ENCODE measurements at regions not wholly inside any gene's neighbourhood (a gene's known extent, or its start where the extent isn't known, plus 50 kb on each side); places are given as distances from the start of the nearest gene placed in this dataset.

DNA sequence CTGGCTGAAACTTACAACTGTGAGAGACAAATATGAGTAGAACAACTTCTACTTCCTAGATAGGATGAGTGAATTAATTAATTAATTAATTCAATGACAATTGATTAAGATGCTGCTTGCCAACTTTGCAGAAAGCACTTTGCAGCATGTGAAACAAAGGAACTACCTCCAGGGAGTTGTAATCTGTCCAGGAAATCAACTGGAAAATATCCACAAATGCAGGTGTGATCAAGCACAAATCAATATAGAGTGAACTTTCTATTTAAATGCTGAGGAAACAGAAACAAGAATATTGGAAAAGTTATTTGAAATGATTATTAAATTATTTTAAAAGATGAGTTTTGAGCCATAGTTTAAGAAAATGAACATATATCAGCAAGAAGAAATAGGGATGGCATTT lies 163.9 kb upstream of the ARID2 start:
- H2AFZ ChIP-seq (ENCODE audit: low read depth, low read length): no peak overlapping the region
- H4K20me1 ChIP-seq (ENCODE audit: insufficient read depth, low read length): no peaks in the 10 kb centered on the region
- TF ChIP-seq EZH2phosphoT487 (IDR thresholded peaks at IDR 0.05; ENCODE audit: low read depth): no peak
- TF ChIP-seq, protein P1, sequence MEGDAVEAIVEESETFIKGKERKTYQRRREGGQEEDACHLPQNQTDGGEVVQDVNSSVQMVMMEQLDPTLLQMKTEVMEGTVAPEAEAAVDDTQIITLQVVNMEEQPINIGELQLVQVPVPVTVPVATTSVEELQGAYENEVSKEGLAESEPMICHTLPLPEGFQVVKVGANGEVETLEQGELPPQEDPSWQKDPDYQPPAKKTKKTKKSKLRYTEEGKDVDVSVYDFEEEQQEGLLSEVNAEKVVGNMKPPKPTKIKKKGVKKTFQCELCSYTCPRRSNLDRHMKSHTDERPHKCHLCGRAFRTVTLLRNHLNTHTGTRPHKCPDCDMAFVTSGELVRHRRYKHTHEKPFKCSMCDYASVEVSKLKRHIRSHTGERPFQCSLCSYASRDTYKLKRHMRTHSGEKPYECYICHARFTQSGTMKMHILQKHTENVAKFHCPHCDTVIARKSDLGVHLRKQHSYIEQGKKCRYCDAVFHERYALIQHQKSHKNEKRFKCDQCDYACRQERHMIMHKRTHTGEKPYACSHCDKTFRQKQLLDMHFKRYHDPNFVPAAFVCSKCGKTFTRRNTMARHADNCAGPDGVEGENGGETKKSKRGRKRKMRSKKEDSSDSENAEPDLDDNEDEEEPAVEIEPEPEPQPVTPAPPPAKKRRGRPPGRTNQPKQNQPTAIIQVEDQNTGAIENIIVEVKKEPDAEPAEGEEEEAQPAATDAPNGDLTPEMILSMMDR (IDR thresholded peaks at IDR 0.05; ENCODE audit: low read depth, low read length): no peak
- no peaks in the 10 kb centered on the region for H3K4me1 ChIP-seq (ENCODE audit: low read length)
- H3K36me3 ChIP-seq (replicated peaks; ENCODE audit: low read depth, low read length): no peaks in the 10 kb centered on the region
- H3K27ac ChIP-seq (ENCODE audit: low read length): no peak overlapping the region
- no peak overlapping the region for H3K4me3 ChIP-seq (ENCODE audit: low read length)
- no peaks in the 10 kb centered on the region for H3K79me2 ChIP-seq (ENCODE audit: low read length)
- no peak overlapping the region for H3K4me2 ChIP-seq (ENCODE audit: low read length)
- 0 out of 2 replicates have a peak, but pooled peaks cover 6% of the 10 kb centered on the region for H3K9me3 ChIP-seq (ENCODE audit: insufficient read depth, low read length)
- H3K27me3 ChIP-seq (ENCODE audit: low read depth, low read length): peaks cover 14% of the 10 kb centered on the region; the same call in 1 of the 2 replicates
- no peak overlapping the region for H3K9ac ChIP-seq (ENCODE audit: low read length)

DNA sequence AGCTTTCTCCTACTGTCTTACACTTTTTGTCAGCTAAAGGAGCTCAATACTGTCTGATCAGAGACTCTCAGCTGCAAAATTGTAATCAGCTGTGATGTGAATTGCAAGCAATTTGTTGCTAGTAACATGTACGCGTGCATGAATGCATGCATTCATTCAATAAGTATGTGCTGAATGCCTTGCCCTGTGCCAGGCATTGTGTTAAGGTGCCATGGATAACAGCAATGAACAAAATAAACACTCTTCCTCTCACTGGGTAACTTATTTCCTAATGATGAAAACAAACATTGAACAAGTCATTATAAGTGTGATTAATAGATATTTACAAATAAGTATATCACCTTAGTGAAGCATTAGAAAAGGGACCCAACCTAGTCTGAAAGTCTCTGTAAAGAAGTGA lies 163.2 kb upstream of the ARID2 start:
- no peaks in the 10 kb centered on the region for H4K20me1 ChIP-seq (ENCODE audit: insufficient read depth, low read length)
- TF ChIP-seq EZH2phosphoT487 (IDR thresholded peaks at IDR 0.05; ENCODE audit: low read depth): no peak
- TF ChIP-seq, protein P1 (IDR thresholded peaks at IDR 0.05; ENCODE audit: low read depth, low read length): no peak
- no peak overlapping the region for H3K4me2 ChIP-seq (ENCODE audit: low read length)
- H2AFZ ChIP-seq (ENCODE audit: low read depth, low read length): no peak overlapping the region
- H3K9me3 ChIP-seq (ENCODE audit: insufficient read depth, low read length): 0 out of 2 replicates have a peak, but pooled peaks cover 6% of the 10 kb centered on the region
- H3K9ac ChIP-seq (ENCODE audit: low read length): no peak overlapping the region
- H3K27ac ChIP-seq (ENCODE audit: low read length): no peak overlapping the region
- H3K4me3 ChIP-seq (ENCODE audit: low read length): no peak overlapping the region
- H3K79me2 ChIP-seq (ENCODE audit: low read length): no peaks in the 10 kb centered on the region
- no peaks in the 10 kb centered on the region for H3K36me3 ChIP-seq (replicated peaks; ENCODE audit: low read depth, low read length)
- peaks cover 15% of the 10 kb centered on the region; the same call in 1 of the 2 replicates for H3K27me3 ChIP-seq (ENCODE audit: low read depth, low read length)
- no peaks in the 10 kb centered on the region for H3K4me1 ChIP-seq (ENCODE audit: low read length)

DNA sequence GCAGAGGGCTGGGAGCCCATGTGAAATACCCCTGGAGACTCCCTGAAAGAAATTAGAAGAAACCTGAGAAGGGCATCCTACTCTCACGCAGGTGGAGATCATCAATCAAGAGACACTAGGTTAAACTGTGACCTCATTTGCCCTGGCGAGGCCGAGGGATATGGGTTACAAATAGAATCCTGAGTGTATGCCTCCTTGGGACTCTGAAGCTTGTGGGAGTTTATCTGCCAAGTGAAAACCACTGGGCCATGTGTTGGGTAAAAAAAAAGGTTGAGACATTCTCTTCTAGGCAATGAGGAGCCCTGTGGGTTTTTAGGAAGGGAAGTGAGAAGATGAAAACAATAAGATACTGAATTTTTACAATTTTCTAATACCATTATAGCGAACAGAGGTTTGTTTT lies 160.7 kb upstream of the ARID2 start:
- Histone ChIP-seq H2AFZ (ENCODE audit: low read depth, low read length) (no peak overlapping the region), H3K4me2 (ENCODE audit: low read length) (no peak overlapping the region)
- TF ChIP-seq EZH2phosphoT487 (IDR thresholded peaks at IDR 0.05; ENCODE audit: low read depth): no peak
- TF ChIP-seq, protein P1 (IDR thresholded peaks at IDR 0.05; ENCODE audit: low read depth, low read length): no peak

DNA sequence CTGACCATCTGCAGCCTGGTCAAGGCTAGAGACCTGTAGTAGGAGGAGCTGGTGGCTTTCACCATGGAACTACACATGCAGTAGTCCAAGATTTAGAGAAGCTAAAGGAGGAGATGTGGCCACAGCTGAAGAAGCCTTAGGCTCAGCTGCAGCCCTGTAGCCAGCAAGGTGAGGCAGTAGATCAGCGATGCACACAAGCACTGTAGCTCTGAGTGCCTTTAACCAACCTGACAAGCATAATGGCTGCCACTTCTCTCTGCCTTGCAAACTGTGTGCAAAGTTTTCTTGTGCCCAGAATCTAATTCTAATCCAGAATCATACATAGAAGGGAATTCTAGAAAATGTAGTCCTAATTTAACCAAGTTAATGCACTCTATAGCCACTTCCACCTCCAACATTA lies 159.0 kb upstream of the ARID2 start:
- Histone ChIP-seq H3K27ac (ENCODE audit: low read length) (no peak overlapping the region), H3K27me3 (ENCODE audit: low read depth, low read length) (peaks cover 33% of the 10 kb centered on the region), H3K4me3 (ENCODE audit: low read length) (no peak overlapping the region), H3K36me3 (replicated peaks; ENCODE audit: low read depth, low read length) (no peaks in the 10 kb centered on the region), H3K79me2 (ENCODE audit: low read length) (no peaks in the 10 kb centered on the region), H3K4me1 (ENCODE audit: low read length) (peaks cover 3% of the 10 kb centered on the region), H3K9ac (ENCODE audit: low read length) (no peak overlapping the region), H4K20me1 (ENCODE audit: insufficient read depth, low read length) (no peaks in the 10 kb centered on the region), H2AFZ (ENCODE audit: low read depth, low read length) (no peak overlapping the region), H3K4me2 (ENCODE audit: low read length) (no peak overlapping the region), H3K9me3 (ENCODE audit: insufficient read depth, low read length) (no peaks in the 10 kb centered on the region)
- TF ChIP-seq EZH2phosphoT487 (IDR thresholded peaks at IDR 0.05; ENCODE audit: low read depth): no peak

More for the DNA sequence above, 160.7 kb upstream of the ARID2 start:
- no peaks in the 10 kb centered on the region for H4K20me1 ChIP-seq (ENCODE audit: insufficient read depth, low read length)
- no peak overlapping the region for H3K4me3 ChIP-seq (ENCODE audit: low read length)
- no peak overlapping the region for H3K27ac ChIP-seq (ENCODE audit: low read length)
- peaks cover 19% of the 10 kb centered on the region; the same call in 1 of the 2 replicates for H3K27me3 ChIP-seq (ENCODE audit: low read depth, low read length)
- H3K36me3 ChIP-seq (replicated peaks; ENCODE audit: low read depth, low read length): no peaks in the 10 kb centered on the region
- H3K4me1 ChIP-seq (ENCODE audit: low read length): no peaks in the 10 kb centered on the region
- H3K9me3 ChIP-seq (ENCODE audit: insufficient read depth, low read length): no peaks in the 10 kb centered on the region
- H3K9ac ChIP-seq (ENCODE audit: low read length): no peak overlapping the region
- no peaks in the 10 kb centered on the region for H3K79me2 ChIP-seq (ENCODE audit: low read length)
